PC-9 (cell line): ENCODE measurements at regions not wholly inside any gene's neighbourhood (a gene's known extent, or its start where the extent isn't known, plus 50 kb on each side); places are given as distances from the start of the nearest gene placed in this dataset.

ENCODE experiments used
- EZH2 ChIP-seq: fragments of 200-600 bp; sonication (generic); IDR thresholded peaks from 2 replicates; pipeline ENCODE4 v1.8.0; 2017; ENCODE audit warnings: antibody characterized with exemption, low read depth
- TF ChIP-seq, protein P1 (sequence below): fragments of 200-600 bp; sonication (generic); conservative IDR thresholded peaks from 2 replicates; pipeline ENCODE4 v1.6.1; 2017; ENCODE audit warnings: mixed run types, antibody characterized with exemption, mild to moderate bottlenecking, moderate library complexity

GRCh38 chr20:56925831-56926170 lies 296.7 kb downstream of the TFAP2C start:
- TF ChIP-seq, protein P1, sequence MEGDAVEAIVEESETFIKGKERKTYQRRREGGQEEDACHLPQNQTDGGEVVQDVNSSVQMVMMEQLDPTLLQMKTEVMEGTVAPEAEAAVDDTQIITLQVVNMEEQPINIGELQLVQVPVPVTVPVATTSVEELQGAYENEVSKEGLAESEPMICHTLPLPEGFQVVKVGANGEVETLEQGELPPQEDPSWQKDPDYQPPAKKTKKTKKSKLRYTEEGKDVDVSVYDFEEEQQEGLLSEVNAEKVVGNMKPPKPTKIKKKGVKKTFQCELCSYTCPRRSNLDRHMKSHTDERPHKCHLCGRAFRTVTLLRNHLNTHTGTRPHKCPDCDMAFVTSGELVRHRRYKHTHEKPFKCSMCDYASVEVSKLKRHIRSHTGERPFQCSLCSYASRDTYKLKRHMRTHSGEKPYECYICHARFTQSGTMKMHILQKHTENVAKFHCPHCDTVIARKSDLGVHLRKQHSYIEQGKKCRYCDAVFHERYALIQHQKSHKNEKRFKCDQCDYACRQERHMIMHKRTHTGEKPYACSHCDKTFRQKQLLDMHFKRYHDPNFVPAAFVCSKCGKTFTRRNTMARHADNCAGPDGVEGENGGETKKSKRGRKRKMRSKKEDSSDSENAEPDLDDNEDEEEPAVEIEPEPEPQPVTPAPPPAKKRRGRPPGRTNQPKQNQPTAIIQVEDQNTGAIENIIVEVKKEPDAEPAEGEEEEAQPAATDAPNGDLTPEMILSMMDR, result no peak
- TF ChIP-seq EZH2, result no peak
